ENCODE measurements at regions not wholly inside any gene's neighbourhood (a gene's known extent, or its start where the extent isn't known, plus 50 kb on each side); places are given as distances from the start of the nearest gene placed in this dataset.

GRCh38 chr5:2806176-2806575, 54.7 kb upstream of the IRX2 start:
- intact Hi-C loops (cut with DNase I; ENCODE audit: low total_unique reads) = no loop called here
- H3K9me3 ChIP-seq = no peaks in the 10 kb centered on the region
- no peak for TF ChIP-seq POLR2AphosphoS5 (IDR thresholded peaks at IDR 0.05)
- TF ChIP-seq CTCF (IDR thresholded peaks at IDR 0.05) = no peak
- no peak for TF ChIP-seq POLR2A (IDR thresholded peaks at IDR 0.05)
- no peak overlapping the region for H3K4me3 ChIP-seq
- H3K27me3 ChIP-seq = no peaks in the 10 kb centered on the region
- H3K4me1 ChIP-seq = no peaks in the 10 kb centered on the region
- no peak overlapping the region for H3K27ac ChIP-seq
- H3K36me3 ChIP-seq = no peaks in the 10 kb centered on the region
- DNase-seq (ENCODE audit: low spot score in 2 of 2) = no peak

DNA sequence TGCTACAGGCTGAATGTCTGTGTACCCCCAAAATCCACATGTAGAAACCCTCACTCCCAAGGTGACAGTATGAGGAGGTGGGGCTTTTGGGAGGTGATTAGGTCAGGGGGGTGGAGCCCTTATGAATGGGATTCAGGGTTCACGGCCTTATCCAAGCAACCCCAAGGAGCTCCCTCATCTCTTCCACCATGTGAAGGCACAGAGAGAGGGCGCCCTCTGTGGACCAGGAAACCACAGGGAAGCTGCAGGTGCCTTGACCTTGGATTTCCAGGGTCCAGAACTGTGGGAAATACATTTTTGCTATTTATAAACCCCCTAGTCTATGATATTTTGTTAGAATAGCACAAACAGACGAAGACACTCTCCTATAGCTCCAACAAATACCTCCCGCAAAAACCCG, 53.6 kb upstream of the IRX2 start:
- TF ChIP-seq POLR2AphosphoS5 (IDR thresholded peaks at IDR 0.05) = no peak
- TF ChIP-seq CTCF (IDR thresholded peaks at IDR 0.05) = peak in 1 of 3 donors; percentile 26
- no peak for DNase-seq (ENCODE audit: low spot score in 2 of 2)
- Histone ChIP-seq H3K27me3 (no peaks in the 10 kb centered on the region), H3K27ac (no peak overlapping the region), H3K9me3 (no peaks in the 10 kb centered on the region), H3K4me1 (no peaks in the 10 kb centered on the region), H3K36me3 (no peaks in the 10 kb centered on the region), H3K4me3 (no peak overlapping the region)
- intact Hi-C loops (cut with DNase I; ENCODE audit: low total_unique reads) = no loop called here

GRCh38 chr5:2803751-2804150, 52.3 kb upstream of the IRX2 start:
- no peak overlapping the region for H3K4me3 ChIP-seq
- intact Hi-C loops (cut with DNase I; ENCODE audit: low total_unique reads) = no loop called here
- TF ChIP-seq CTCF (IDR thresholded peaks at IDR 0.05) (no peak), POLR2AphosphoS5 (IDR thresholded peaks at IDR 0.05) (no peak), POLR2A (IDR thresholded peaks at IDR 0.05) (no peak)
- no peaks in the 10 kb centered on the region for H3K9me3 ChIP-seq
- H3K4me1 ChIP-seq = no peaks in the 10 kb centered on the region
- no peaks in the 10 kb centered on the region for H3K27me3 ChIP-seq
- H3K36me3 ChIP-seq = no peaks in the 10 kb centered on the region
- no peak for DNase-seq (ENCODE audit: low spot score in 2 of 2)
- no peak overlapping the region for H3K27ac ChIP-seq

DNA sequence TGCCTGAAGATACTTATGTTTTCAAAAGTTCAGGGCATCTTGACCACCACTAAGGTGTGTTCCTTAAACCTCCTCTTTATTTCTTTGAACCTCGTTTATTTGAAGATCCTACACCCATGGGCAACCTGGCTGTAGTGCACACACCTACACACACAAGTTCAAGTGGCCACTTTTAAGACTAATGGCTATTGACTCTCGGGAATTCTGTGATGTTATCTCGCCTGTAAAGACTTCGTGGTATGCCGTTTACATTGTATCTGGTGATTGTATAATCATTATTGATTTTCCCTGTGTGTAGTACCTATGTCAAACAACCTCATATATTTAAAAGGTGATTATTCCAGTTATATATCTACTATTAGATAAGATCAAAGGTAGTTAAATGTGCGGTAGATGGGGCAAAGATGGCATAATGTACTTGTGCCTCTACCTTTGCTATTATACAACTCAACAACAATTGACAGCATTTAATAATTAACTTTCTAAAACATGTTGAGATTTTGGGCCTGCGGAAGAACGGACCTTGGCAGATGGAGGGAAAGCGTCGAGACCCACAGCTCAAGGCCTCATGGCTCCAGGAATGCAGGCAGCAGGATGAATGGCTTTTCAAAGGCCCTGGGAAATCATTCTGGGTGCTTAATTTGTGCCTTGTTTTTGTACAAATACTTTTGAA, 51.4 kb upstream of the IRX2 start:
- no peak for DNase-seq (ENCODE audit: low spot score in 2 of 2)
- intact Hi-C loops (cut with DNase I; ENCODE audit: low total_unique reads) = no loop called here
- TF ChIP-seq CTCF (IDR thresholded peaks at IDR 0.05) (no peak), POLR2AphosphoS5 (IDR thresholded peaks at IDR 0.05) (no peak), POLR2A (IDR thresholded peaks at IDR 0.05) (no peak)
- Histone ChIP-seq H3K27ac (no peak overlapping the region), H3K4me3 (no peak overlapping the region), H3K4me1 (no peaks in the 10 kb centered on the region), H3K36me3 (no peaks in the 10 kb centered on the region), H3K9me3 (no peaks in the 10 kb centered on the region), H3K27me3 (no peaks in the 10 kb centered on the region)

DNA sequence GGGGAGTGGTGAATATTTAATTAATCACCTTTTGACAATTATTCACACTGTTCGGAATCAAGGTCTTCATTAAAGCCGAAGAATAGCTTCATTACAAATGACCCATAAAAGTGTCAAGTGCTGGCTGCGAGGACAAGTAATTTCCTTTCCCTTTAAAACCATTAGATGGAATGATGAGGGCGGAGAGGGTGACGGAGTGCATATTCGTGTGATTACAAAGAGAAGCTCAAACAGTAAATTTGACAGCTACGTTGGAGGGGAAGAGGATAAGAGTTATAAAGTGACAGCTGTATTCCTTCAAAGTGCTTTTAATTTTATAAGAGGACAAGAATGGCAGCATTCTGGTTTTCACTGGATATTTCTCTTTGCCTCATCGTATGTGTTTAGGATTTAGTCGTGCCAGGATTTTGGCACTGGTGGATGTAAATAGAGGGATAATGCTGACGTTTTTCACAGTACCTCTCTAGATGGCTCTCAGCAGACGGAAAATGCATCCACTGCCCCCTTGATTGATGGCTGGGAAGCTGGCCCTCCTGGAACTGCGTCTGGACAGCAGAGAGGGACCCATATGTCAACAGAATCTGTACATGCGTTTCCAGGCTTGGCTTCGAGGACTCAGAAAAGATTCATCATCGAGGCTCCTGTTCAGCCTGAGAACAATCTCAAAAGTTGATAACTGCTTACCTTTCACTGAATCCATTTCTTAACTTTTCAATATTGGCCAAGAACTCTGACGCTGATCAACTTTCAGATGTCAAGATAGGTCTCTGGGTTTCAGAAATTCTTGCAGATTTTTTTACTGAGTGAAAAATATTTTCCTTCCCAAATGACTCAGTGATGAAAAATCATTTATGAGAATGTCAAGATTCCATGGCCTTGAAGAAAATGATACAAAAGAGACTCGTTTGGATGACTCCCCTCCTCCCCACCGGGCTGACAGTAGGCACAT, 50.4 kb upstream of the IRX2 start:
- H3K27me3 ChIP-seq = no peaks in the 10 kb centered on the region
- no peaks in the 10 kb centered on the region for H3K9me3 ChIP-seq
- H3K4me1 ChIP-seq = no peaks in the 10 kb centered on the region
- intact Hi-C loops (cut with DNase I; ENCODE audit: low total_unique reads) = no loop called here
- H3K36me3 ChIP-seq = no peaks in the 10 kb centered on the region
- no peak overlapping the region for H3K27ac ChIP-seq
- DNase-seq (ENCODE audit: low spot score in 2 of 2) = no peak
- H3K4me3 ChIP-seq = no peak overlapping the region
- TF ChIP-seq CTCF (IDR thresholded peaks at IDR 0.05) = no peak
- no peak for TF ChIP-seq POLR2AphosphoS5 (IDR thresholded peaks at IDR 0.05)
- TF ChIP-seq POLR2A (IDR thresholded peaks at IDR 0.05) = no peak

Data from breast epithelium (tissue), 4 donors.